Prostate gland (tissue), 2 donors: ENCODE measurements at regions not wholly inside any gene's neighbourhood (a gene's known extent, or its start where the extent isn't known, plus 50 kb on each side); places are given as distances from the start of the nearest gene placed in this dataset.

Experiments used
- DNase-seq: peaks from one replicate; pipeline ENCODE4 v3.0.0-alpha.2; 2019; ENCODE audit warnings: low spot score
- H3K27ac ChIP-seq, 2 donors: fragments of 200-600 bp; sonication (generic); 2 replicates each; pipeline ENCODE4 v1.5.1; 2017 to 2019
- H3K27me3 ChIP-seq: fragments of 200-600 bp; sonication (generic); replicated peaks from 2 replicates; pipeline ENCODE4 v1.5.1; 2019; ENCODE audit not compliant: insufficient read depth
- H3K36me3 ChIP-seq, 2 donors: fragments of 200-600 bp; sonication (generic); 1 replicate in 1 of 2; 2 replicates in 1 of 2; pipeline versions ENCODE4 v1.5.1 to v1.8.1; 2017 to 2019
- H3K4me1 ChIP-seq: fragments of 200-600 bp; sonication (generic); replicated peaks from 2 replicates; pipeline ENCODE4 v1.5.1; 2019
- H3K4me3 ChIP-seq, 2 donors: fragments of 200-600 bp; sonication (generic); 2 replicates each; pipeline ENCODE4 v1.5.1; 2017 to 2019
- H3K9me3 ChIP-seq: fragments of 200-600 bp; sonication (generic); 2 replicates; pipeline ENCODE4 v1.5.1; 2017
- CTCF ChIP-seq, 4 experiments: fragments of 200-600 bp in 2 of 4; fragments of 450-650 bp in 2 of 4; sonication (generic) in 2 of 4; IDR thresholded peaks; 1 replicate in 3 of 4; 2 replicates in 1 of 4; pipeline ENCODE4 v1.5.1; 2016 to 2019; ENCODE audit warnings: antibody characterized with exemption in 4 of 4, mild to moderate bottlenecking in 2 of 4, moderate library complexity in 2 of 4
- POLR2A ChIP-seq: fragments of 450-650 bp; IDR thresholded peaks from one replicate; pipeline ENCODE4 v1.6.1; 2016; ENCODE audit warnings: antibody characterized with exemption, mild to moderate bottlenecking
- POLR2AphosphoS5 ChIP-seq: sonication (generic); formaldehyde crosslinking; IDR thresholded peaks from one replicate; pipeline ENCODE4 v1.6.1; 2017; ENCODE audit warnings: antibody characterized with exemption
- WGBS: methylation state at CpG from one replicate; pipeline ENCODE4 v1.1.5; 2018; 5-methylcytosine and 5-hydroxymethylcytosine counted together
- intact Hi-C: fragments of 100-400 bp; cut with DNase I; formaldehyde crosslinking; loops from one replicate; pipeline ENCODE4 v1.14.2; 2022

- intact Hi-C loops: no loop called here
- H3K9me3 ChIP-seq: no peaks in the 10 kb centered on the region
- H3K36me3 ChIP-seq: no peaks in the 10 kb centered on the region
- TF ChIP-seq POLR2A (no peak), POLR2AphosphoS5 (no peak), CTCF (IDR thresholded peaks at IDR 0.05) (no peak)
- no peaks in the 10 kb centered on the region for H3K4me1 ChIP-seq
- no peak for DNase-seq
- no peaks in the 10 kb centered on the region for H3K27me3 ChIP-seq
- H3K27ac ChIP-seq: no peak overlapping the region
- no peak overlapping the region for H3K4me3 ChIP-seq
These were observed 278.9 kb upstream of the IZUMO3 start for GRCh38 chr9:24824607-24825006.

DNA sequence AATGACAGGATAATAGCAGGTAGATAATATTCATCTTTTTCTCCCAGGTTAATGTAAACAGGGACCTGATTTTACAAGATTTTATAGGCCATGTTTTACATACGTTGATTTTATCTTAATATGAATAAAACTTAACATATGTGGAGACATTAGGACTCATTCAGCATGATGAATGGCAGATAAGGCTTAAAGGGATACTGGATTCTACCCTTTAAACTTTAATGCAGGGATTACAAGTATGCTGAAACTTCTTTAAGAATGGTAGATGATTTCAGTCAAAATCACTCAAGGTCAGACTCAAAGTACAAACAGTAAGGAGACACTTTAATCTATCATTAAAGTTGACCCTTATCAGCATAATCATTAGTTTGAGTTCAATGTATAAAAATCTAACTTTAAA is 274.5 kb upstream of the IZUMO3 start:
- Histone ChIP-seq H3K4me1 (no peaks in the 10 kb centered on the region), H3K27me3 (no peaks in the 10 kb centered on the region), H3K4me3 (no peak overlapping the region), H3K36me3 (no peaks in the 10 kb centered on the region), H3K9me3 (no peaks in the 10 kb centered on the region), H3K27ac (no peak overlapping the region)
- intact Hi-C loops: no loop called here
- no peak for DNase-seq
- WGBS: 17% methylated on average over 1 of the region's 1 CpG
- TF ChIP-seq POLR2A: no peak
- TF ChIP-seq POLR2AphosphoS5: no peak
- no peak for TF ChIP-seq CTCF (IDR thresholded peaks at IDR 0.05)

GRCh38 chr9:24817756-24818155 is 272.1 kb upstream of the IZUMO3 start:
- no peaks in the 10 kb centered on the region for H3K9me3 ChIP-seq
- no peak for DNase-seq
- H3K4me1 ChIP-seq: no peaks in the 10 kb centered on the region
- TF ChIP-seq POLR2AphosphoS5: no peak
- no peak for TF ChIP-seq POLR2A
- no peak for TF ChIP-seq CTCF (IDR thresholded peaks at IDR 0.05)
- 93% methylated on average over 2 of the region's 2 CpGs for WGBS
- no peaks in the 10 kb centered on the region for H3K27me3 ChIP-seq
- no peaks in the 10 kb centered on the region for H3K36me3 ChIP-seq
- H3K4me3 ChIP-seq: no peak overlapping the region
- H3K27ac ChIP-seq: no peak overlapping the region
- intact Hi-C loops: no loop called here

DNA sequence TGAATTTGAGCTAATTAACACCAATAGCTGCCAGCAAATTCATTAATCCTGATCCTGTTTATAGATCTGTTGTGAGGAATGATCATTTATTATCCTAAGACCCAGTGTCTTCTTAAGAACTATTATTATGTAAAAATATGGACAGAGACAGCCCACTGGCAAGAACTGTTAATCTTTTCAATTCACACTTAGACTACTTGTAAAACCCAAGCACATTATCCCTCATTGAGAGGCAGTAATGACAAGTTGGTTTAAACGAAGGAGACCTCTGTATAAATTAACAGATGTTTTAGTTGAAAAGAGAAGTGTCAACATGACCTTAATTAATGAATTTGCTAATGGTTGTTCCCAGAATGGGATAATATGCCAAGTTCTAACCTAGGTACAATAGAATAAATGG is 270.3 kb upstream of the IZUMO3 start:
- intact Hi-C loops: no loop called here
- Histone ChIP-seq H3K9me3 (no peaks in the 10 kb centered on the region), H3K4me3 (no peak overlapping the region), H3K27ac (no peak overlapping the region), H3K27me3 (no peaks in the 10 kb centered on the region), H3K4me1 (no peaks in the 10 kb centered on the region), H3K36me3 (no peaks in the 10 kb centered on the region)
- DNase-seq: no peak
- no peak for TF ChIP-seq POLR2AphosphoS5
- no peak for TF ChIP-seq POLR2A
- TF ChIP-seq CTCF (IDR thresholded peaks at IDR 0.05): no peak
- 45% methylated on average over 1 of the region's 1 CpG for WGBS

DNA sequence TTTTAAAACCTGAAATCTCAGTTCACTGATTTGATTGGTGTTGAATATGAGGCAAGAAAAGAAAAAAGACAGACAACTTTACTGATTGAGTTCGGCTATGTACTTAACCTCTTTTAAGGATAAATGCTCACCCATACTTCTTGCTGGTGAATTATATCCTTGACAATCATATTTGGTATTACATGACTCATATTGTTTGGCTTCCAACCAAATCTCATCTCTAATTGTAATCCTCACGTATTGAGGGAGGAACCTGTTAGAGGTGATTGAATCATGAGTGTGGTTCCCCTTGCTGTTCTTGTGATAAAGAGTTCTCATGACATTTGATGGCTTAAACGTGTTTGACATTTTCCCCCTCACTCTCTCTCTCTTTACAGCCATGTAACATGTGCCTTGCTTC is 255.6 kb upstream of the IZUMO3 start:
- H3K36me3 ChIP-seq: no peaks in the 10 kb centered on the region
- WGBS: 72% methylated on average over 3 of the region's 3 CpGs
- no peak for DNase-seq
- no peaks in the 10 kb centered on the region for H3K27me3 ChIP-seq
- no peaks in the 10 kb centered on the region for H3K9me3 ChIP-seq
- no peak overlapping the region for H3K4me3 ChIP-seq
- H3K27ac ChIP-seq: no peak overlapping the region
- intact Hi-C loops: no loop called here
- no peaks in the 10 kb centered on the region for H3K4me1 ChIP-seq
- TF ChIP-seq CTCF (IDR thresholded peaks at IDR 0.05) (no peak), POLR2A (no peak), POLR2AphosphoS5 (no peak)
